Germinal center (tissue), 1 donor: ENCODE measurements at regions not wholly inside any gene's neighbourhood (a gene's known extent, or its start where the extent isn't known, plus 50 kb on each side); places are given as distances from the start of the nearest gene placed in this dataset.
"Not testable (repeated sequence)": the region's sequence is repeated elsewhere in the genome, so short reads cannot be mapped to it uniquely, and the experiment has no call there.

Experiments
- DNase-seq: peaks from one replicate; pipeline ENCODE4 v3.0.0; 2012; ENCODE audit warnings: mixed read lengths, low spot score

GRCh38 chr5:50501491-50502228 lies 60.6 kb upstream of the EMB start:
- peak; percentile 11 for DNase-seq

DNA sequence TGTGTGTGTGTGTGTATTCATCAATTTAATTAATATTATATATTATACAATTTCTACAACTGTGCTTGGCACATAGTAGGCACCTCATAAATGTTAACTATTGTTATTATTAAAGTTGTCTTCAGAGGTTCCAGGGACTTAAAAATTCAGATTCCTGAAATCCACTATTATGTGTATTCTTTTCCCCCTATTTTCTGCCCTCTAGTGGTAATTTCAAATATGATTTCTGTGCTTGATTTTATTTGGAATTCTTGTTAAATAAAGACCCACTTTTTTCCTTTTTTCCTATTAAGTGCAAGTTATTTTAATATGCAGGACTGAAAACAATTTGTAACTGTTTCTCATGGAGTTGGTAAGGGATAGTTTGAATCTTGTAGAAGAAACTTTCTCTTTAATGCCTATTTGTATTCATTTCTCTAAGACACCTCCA lies 72.0 kb upstream of the EMB start:
- not testable (repeated sequence) for DNase-seq

DNA sequence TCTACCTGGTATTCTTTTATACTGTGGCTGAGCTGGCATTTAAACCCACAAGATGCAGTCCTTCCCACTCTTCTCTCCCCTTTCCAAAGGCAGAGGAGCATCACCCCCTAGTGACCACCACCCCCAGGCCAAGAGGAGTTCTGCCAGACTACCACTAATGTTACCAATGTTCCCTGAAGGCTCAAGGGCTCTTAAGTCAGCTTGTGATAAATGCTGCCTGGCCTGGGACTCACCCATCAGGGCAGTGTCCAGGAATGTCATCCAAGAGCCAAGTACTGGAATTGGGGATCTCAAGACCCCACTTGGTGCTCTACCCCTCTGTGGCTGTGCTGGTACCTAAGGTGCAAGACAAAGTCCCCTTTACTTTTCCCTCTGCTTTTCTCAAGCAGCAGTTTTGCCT lies 80.0 kb upstream of the EMB start:
- not testable (repeated sequence) for DNase-seq

GRCh38 chr5:50527514-50528060 lies 86.5 kb upstream of the EMB start:
- DNase-seq: not testable (repeated sequence)

GRCh38 chr5:50535393-50535792 lies 94.3 kb upstream of the EMB start:
- DNase-seq: peak; percentile 18

DNA sequence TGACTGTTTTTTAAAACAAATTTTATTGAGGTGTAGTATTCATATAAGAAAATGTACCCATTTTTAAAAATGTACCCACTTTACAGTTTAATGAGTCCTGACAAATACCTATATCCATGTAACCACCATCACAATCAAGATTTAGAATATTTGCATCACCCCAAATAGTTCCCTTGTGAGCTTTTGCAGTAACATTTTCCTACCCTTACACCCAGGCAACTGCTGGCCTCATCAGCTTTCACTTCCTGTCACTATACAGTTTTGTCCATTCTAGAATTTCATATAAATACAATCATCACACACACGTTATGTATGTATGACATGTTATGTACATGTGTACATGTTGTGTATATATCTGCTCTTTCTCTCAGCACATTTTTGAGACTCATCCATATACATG lies 96.4 kb upstream of the EMB start:
- peak; percentile 13 for DNase-seq

- peak; percentile 18 for DNase-seq
These were observed 106.2 kb upstream of the EMB start for GRCh38 chr5:50547303-50547702.

DNA sequence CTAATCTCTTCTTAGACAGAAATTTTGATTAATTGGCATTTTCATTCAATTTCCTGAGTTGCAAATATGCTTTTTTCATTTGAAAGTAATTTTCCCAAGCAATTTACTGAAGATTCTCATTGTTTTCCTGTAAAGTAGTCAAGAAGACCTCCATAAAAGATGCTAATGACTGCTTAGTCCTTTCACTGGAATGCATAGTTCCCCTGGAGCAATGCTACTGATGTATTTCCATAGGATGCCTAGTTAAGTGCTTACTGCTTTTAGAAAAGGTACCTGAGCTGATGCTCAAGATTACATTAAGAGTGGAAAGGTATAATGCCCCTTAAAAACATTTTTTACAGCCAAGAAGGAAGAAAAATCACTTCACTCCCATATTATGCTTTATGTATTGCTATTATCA lies 109.2 kb upstream of the EMB start:
- DNase-seq: no peak

GRCh38 chr5:50550993-50551392 lies 109.9 kb upstream of the EMB start:
- no peak for DNase-seq

DNA sequence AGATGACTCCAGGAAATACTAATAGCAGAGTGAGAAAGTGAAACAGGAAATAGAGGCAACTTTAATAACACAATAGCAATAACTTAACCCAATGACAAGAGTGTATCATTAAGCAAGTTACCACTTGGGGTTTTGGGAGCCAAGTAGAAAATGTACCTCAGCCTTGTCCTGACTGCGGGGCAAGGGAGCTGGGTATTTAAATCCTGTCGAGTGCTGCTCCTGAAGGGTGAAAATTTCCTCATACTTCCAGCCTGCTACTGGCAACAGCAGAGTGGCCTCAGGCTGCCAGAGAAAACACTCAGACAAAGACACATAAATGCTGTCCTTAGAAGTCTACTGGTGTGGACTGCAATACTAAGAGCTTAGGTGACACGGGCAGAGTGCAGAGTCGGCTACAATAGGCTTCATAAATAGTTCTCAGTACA lies 112.5 kb upstream of the EMB start:
- DNase-seq: no peak

DNA sequence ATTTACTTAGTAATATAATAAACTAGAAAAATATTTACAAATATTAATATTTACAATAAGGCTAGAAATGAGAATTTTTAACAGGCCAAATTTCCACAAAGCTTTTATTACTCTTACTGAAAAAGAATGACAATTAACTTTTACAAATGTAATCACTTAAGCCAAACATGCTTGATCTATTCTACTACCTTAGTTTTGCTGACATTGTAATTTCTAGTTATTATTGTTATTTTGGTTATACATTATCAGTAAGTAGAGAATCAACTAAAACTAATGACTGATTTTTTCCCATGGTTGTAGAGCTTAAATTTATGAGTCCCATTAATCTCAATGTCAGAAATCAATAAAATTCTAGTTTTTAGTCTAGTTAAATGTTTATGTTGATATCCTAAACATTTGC lies 107.8 kb upstream of the PARP8 start:
- not testable (repeated sequence) for DNase-seq

DNA sequence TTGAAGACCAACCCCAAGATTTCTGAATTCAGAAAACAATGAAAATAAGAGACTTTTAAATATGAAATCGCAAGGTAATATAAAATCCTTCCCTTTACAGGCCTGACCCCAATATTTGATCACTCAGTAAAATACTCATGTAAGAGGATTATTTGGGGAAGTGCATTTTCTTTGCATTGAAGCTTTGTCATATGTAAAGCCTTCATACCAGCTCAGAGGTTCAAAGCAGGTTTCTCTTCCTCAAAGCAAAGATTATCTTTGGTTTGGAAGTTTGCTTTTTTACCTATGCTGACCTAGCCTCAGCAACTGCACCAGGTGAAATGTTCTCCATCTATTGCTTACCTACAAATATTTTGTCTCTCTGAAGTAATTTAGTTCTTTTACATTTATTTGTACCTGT lies 106.5 kb upstream of the PARP8 start:
- DNase-seq: no peak

DNA sequence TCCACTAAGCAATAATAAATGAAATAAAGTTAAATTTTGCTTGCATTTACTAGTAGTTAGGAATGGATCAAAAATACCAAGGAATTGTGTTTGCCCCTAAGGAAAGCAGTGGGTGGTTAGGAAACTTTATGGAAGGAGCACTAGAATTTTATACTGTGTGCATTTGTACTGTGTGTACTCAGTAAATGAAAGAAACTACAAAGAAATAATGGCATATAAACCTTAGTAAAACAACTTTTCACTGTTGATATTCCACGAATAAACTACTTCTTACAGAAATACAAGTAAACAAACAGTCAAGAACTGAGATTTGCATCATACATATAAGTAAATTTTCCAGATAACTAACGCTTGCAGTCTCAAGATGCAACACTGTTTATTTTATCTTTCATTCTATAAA lies 103.7 kb upstream of the PARP8 start:
- DNase-seq: no peak

- no peak for DNase-seq
These were observed 102.4 kb upstream of the PARP8 start for GRCh38 chr5:50564079-50564478.

DNA sequence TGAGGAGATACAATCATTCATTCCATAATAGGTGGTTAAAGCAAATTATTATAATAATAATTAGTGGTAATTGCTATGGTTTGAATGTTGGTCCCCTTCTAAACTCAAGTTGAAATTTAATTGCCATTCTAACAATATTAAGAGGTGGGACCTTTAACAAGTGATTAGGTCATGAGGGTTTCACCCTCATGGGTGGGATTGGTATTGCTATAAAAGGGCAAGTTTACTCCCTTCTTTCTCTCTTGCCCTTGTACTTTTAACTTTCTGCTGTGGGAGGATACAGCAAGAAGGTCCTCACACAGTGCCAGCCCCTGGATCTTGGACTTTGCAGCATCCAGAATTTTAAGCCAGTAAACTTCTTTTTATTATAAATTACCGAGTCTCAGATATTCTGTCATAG lies 101.9 kb upstream of the PARP8 start:
- DNase-seq: no peak

DNA sequence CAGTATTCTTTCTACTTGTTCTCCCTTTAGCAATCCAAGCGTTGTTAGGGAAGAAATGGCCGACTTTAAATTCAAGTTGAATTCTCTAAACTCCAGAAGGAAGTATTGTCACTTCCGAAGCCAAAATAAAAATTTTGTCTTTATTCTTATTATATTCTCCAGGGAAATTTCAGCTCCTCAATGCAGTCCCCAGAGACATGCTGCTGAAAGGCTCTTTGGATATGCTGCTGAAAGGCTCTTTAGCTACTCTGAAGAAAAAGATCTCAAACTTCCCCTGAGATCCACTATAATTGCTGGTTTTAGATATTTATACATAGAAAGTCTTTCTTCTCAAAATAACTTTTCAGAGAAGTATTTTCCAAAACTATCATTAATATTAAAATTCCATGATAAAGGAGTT lies 92.3 kb upstream of the PARP8 start:
- no peak for DNase-seq

GRCh38 chr5:50575740-50576139 lies 90.7 kb upstream of the PARP8 start:
- no peak for DNase-seq

DNA sequence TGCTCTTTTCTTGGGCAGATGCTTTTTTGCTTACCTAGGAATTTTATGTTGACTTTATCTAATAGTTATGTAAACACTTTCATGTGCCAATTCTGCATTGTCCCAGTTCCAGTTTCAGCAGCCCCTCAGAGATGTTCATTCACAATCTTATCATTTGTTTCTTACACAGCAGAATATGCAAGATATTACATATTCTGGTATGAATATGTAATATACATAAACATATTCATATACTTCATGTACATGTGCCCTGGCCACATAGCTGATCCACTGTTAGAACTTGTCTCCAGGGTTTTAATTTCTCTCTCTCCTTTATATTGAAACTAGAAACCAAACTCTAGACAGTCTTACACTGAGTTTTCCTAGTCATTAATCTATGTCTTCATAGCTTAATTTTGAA lies 90.2 kb upstream of the PARP8 start:
- no peak for DNase-seq

GRCh38 chr5:50576686-50577256 lies 89.7 kb upstream of the PARP8 start:
- DNase-seq: no peak

- DNase-seq: no peak
These were observed 85.9 kb upstream of the PARP8 start for GRCh38 chr5:50580506-50580905.

DNA sequence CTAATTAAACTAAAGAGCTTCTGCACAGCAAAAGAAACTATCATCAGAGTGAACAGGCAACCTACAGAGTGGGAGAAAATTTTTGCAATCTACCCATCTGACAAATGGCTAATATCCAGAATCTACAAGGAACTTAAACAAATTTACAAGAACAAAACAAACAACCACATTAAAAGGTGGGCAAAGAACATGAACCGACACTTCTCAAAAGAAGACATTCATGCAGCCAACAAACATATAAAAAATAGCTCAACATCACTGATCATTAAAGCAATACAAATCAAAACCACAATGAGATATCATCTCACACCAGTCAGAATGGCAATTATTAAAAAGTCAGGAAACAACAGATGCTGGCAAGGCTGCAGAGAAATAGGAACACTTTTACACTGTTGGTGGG lies 84.6 kb upstream of the PARP8 start:
- not testable (repeated sequence) for DNase-seq

DNA sequence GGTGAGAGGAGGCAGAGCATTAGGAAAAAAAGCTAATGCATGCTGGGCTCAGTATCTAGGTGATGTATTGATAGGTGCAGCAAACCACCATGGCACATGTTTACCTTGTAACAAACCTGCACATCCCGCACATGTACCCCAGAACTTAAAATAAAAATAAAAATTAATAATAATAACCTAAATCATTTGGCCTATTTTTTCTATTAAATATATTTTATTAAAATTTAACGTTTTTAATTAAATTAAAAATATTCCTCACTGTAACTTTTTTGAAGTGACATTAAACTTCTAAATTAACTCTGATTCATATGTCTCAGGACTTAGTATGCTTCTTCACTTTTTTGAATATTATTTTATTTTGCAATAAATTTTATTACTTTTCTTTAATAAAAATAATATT lies 83.7 kb upstream of the PARP8 start:
- no peak for DNase-seq

DNA sequence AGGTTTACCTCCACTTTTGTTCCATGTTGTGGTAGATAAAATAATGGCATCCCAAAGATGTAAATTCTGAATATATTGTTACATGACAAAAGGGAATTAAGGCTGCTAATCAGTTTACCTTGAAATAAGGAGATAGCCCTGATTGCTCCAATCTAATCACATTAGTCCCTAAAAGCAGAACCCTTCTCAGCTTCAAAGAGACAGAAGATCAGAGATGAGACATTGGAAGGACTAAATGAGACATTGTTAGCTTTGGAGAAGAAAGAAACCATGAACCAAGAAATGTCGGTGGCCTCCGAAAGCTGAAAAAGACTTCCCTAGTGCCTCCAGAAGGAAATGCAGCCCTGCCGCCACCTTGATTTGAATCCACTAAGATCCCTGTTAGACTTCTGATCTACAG lies 82.8 kb upstream of the PARP8 start:
- no peak for DNase-seq

GRCh38 chr5:50588471-50588870 lies 78.0 kb upstream of the PARP8 start:
- not testable (repeated sequence) for DNase-seq
